Stomach (tissue), 4 donors: ENCODE measurements at regions not wholly inside any gene's neighbourhood (a gene's known extent, or its start where the extent isn't known, plus 50 kb on each side); places are given as distances from the start of the nearest gene placed in this dataset.

ENCODE experiments used
- EP300 ChIP-seq: sonication (generic); formaldehyde crosslinking; IDR thresholded peaks from one replicate; pipeline ENCODE4 v1.6.1; 2017; ENCODE audit warnings: antibody characterized with exemption
- POLR2A ChIP-seq, 4 donors: fragments of 450-650 bp; IDR thresholded peaks; one replicate each; pipeline ENCODE4 v1.6.1; 2016; ENCODE audit warnings: antibody characterized with exemption in 4 of 4, control low read depth in 2 of 4, mild to moderate bottlenecking in 1 of 4, moderate library complexity in 1 of 4
- POLR2AphosphoS5 ChIP-seq, 3 donors: sonication (generic); formaldehyde crosslinking; IDR thresholded peaks; one replicate each; pipeline ENCODE4 v1.6.1; 2016; ENCODE audit warnings: antibody characterized with exemption in 3 of 3
- TF ChIP-seq, protein P1 (sequence below), 7 experiments: fragments of 450-650 bp in 4 of 7; fragments of 200-600 bp in 3 of 7; sonication (generic) in 3 of 7; IDR thresholded peaks; one replicate each; pipeline ENCODE4 v1.5.1; 2016 to 2019; ENCODE audit warnings: antibody characterized with exemption in 7 of 7, control low read depth in 2 of 7, mild to moderate bottlenecking in 1 of 7

DNA sequence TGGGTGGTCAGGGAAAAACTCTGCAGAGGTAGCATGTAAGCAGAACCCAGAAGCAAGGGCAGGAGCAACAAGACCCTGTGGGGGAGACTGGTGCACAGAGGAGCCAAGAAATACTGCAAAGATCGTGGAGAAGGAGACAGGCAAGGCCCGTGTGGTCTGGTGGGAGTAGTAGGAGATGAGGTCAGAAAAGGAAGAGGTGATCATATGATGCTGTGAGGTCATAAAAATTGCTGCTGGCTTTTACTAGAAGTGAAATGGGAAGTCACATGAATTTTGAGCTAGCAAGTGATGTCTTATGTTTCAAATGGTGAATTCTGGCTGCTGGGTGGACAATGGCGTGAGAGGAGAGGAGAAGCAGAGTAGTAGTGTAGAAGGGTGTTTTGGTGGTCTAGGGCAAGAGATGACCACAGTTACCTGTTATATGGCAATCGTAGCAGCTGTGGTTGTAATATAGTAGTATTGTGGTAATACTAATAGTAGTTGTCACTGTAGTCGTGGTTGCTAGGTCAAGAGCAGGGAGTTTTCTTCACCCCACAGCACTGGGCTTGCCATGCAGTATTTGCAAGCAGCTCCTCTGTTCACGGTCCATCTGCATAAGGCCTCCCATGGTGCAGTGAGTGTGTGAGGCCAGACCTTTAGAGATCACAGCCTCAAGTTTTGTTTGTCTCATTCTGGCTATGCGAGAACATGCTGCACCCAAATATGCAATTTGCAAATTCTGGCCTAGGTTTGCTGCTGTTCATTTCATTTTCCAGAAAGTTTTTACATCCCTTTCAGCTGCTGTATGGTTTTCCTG lies 205.0 kb downstream of the TSHZ3 start:
- no peak for TF ChIP-seq EP300
- TF ChIP-seq, protein P1, sequence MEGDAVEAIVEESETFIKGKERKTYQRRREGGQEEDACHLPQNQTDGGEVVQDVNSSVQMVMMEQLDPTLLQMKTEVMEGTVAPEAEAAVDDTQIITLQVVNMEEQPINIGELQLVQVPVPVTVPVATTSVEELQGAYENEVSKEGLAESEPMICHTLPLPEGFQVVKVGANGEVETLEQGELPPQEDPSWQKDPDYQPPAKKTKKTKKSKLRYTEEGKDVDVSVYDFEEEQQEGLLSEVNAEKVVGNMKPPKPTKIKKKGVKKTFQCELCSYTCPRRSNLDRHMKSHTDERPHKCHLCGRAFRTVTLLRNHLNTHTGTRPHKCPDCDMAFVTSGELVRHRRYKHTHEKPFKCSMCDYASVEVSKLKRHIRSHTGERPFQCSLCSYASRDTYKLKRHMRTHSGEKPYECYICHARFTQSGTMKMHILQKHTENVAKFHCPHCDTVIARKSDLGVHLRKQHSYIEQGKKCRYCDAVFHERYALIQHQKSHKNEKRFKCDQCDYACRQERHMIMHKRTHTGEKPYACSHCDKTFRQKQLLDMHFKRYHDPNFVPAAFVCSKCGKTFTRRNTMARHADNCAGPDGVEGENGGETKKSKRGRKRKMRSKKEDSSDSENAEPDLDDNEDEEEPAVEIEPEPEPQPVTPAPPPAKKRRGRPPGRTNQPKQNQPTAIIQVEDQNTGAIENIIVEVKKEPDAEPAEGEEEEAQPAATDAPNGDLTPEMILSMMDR (IDR thresholded peaks at IDR 0.05), result no peak
- TF ChIP-seq POLR2A (IDR thresholded peaks at IDR 0.05), result no peak
- TF ChIP-seq POLR2AphosphoS5 (IDR thresholded peaks at IDR 0.05), result no peak
